HT1080 (cell line): ENCODE measurements at regions not wholly inside any gene's neighbourhood (a gene's known extent, or its start where the extent isn't known, plus 50 kb on each side); places are given as distances from the start of the nearest gene placed in this dataset.
"Not testable (repeated sequence)": the region's sequence is repeated elsewhere in the genome, so short reads cannot be mapped to it uniquely, and the experiment has no call there.

Source experiments
- DNase-seq: peaks from one replicate; pipeline ENCODE4 v3.0.0-alpha.2; 2015; ENCODE audit warnings: low read depth

DNA sequence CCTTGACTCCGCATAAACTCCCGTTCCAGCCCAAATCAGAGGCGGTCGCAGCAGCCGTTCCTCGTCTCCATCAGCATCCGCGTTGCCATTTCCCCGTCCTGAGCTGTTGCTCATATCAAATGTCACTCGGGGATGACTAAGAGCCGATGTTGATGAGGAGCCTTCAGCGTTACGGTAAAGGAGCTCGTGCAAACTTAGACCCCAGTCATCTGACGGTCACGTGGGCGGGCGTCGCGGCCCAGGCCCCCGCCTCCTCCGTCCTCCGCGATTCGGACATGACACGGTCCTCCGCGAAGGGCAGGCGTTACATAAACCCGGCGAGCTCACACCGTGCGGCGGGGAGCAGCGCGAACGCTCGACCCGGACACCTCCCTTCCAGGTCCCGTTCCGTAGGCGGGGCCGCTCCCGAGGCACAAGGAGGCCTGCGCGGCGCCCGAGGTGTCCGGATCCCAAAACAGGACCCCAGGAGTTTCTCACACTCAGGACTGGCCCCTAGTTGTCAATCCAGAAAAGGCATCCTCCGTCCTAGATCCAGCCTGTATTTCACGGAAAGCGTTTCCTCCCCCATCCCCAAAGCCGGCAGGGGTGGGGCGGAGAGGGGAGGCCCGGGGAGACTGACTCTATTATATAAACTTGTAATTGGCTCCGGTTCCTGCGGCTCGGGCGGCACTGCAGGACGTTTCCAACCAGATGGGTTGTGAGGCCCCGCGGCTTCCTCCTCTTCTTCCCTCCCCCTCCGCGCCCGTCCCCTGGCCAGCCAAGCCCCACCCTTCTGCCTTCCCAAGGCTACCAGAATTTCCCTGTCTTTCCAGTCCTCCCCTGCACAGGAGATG lies 100.0 kb upstream of the IGF1R start:
- DNase-seq, result peak; percentile 35

DNA sequence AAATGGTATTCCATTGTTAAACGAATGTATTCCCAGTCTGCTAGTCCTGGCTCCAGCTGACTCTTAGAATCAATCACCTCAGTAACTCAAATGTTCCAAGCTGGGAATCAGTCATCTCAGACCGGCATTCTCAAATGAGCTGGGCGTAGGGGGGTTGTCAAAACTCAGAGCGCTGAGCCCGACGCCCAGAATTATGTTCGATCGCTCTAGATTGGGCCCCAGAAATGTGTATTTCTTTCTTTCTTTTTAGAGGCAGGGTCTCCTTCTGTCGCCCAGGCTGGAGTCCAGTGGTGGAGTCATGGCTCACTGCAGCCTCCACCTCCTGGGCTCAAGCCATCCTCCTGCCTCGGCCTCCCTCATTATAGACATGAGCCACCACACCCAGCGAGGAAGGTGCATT lies 99.3 kb upstream of the IGF1R start:
- no peak for DNase-seq

DNA sequence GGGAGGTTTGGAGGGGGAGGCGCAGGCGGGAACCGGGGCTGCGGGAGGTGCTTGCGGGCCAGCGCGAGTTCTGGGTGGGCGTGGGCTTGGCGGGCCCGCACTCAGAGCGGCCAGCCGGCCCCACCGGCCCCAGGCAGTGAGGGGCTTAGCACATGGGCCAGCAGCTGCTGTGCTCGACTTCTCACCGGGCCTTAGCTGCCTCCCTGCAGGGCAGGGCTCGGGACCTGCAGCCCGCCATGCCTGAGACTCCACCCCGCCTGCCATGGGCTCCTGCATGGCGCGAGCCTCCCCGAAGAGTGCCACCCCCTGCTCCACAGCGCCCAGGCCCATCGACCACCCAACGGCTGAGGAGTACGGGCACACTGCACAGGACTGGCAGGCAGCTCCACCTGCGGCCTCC lies 98.6 kb upstream of the IGF1R start:
- DNase-seq, result no peak

DNA sequence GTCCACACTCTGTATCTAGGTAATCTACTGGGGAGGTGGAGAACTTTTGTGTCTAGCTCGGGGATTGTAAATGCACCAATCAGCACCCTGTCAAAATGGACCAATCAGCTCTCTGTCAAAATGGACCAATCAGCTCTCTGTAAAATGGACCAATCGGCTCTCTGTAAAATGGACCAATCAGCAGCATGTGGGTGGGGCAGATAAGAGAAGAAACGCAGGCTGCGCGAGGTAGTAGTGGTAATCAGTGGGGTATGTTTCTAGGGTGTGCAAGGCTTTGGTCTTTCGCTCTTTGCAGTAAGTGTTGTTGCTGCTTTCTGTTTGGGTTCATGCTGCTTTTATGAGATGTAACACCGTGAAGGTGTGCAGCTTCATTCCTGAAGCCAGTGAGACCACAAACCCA lies 98.0 kb upstream of the IGF1R start:
- DNase-seq, result not testable (repeated sequence)

- no peak for DNase-seq
Observed at GRCh38 chr15:98551936-98552562, 96.3 kb upstream of the IGF1R start.

- no peak for DNase-seq
Observed at GRCh38 chr15:98554272-98555172, 93.8 kb upstream of the IGF1R start.

DNA sequence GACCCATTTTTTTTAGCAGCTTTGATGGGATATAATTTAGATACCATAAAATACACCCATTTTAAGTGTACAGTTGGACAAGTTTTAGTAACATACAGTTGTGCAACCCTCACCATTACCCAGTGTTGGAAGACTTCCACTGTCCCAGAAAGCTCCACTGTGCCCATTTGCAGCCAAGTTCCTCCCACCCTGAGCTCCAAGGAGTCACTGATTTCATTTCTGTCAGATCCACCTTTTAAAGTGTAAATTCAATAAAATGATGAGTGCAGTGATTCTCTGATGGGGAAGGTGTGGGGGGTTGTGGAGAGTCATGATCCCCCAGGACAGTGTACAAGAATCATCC lies 93.2 kb upstream of the IGF1R start:
- no peak for DNase-seq

- DNase-seq, result no peak
Observed at GRCh38 chr15:98556321-98556720, 92.0 kb upstream of the IGF1R start.

- DNase-seq, result no peak
Observed at GRCh38 chr15:98560338-98560737, 88.0 kb upstream of the IGF1R start.

DNA sequence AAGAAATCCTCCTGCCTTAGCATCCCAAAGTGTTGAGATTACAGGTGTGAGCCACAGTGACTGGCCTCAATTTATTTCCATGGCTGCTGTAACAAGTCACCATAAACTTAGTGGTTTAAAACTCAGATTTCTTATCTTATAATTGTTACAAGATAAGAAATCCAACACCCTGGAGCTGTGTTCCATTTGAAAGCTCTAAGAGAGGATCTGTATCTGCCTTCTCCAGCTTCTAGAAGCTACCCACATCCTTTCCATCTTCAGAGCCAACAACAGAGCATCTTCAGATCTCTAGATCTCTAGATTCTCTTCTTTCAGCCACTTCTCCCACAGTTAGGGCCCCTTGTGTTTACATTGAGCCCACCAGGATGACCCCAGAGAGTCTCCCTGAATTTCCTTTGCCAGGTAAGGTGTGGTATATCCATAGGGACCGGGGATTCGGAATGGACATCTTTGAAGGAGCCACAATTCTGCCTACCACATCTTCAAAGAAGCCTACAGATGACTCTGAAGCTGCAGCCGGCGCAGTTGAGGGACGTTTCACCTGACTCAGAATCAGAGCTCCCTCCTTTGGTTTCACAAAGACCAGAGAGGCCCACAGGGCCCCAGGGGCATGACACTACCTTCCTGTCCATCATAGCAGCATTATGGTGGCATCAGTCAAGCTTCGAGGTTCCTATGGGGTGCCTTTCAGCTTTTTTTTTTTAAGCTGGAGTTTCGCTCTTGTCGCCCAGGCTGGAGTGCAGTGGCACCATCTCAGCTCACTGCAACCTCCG lies 87.0 kb upstream of the IGF1R start:
- no peak for DNase-seq

DNA sequence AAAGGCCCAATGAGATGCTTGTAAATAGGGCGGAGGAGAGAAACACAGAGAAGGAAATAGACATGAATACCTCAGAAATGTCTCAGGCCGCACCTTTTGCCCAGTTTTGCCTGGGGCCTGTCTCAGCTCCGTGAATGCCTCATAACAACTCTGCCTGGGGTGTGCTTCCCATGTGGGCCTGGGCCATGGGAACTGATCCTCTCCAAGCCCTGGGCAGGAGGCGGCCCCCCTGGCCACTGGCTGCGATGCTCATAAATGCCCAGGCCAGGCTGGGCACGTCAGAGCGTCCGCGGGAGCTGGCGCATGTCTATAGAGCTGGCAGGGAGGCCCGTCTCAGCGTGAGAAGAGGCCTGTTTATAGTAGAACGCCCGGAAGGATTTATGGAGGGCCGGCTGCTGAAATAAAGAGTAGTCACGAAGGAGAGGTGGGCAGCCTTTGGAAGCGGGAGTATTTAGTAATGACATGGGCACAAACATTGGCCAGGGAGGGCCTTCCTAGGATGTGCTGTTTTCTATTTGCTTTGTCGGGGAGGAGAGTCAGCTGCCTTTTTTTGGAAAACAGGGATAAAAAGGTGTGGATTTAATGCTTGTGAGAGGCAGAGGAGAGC lies 85.9 kb upstream of the IGF1R start:
- DNase-seq, result no peak

GRCh38 chr15:98565566-98565965 lies 82.8 kb upstream of the IGF1R start:
- no peak for DNase-seq

GRCh38 chr15:98567951-98568350 lies 80.4 kb upstream of the IGF1R start:
- DNase-seq, result peak; percentile 32

- no peak for DNase-seq
Observed at GRCh38 chr15:98568382-98569017, 79.8 kb upstream of the IGF1R start.

GRCh38 chr15:98570119-98570518 lies 78.2 kb upstream of the IGF1R start:
- DNase-seq, result no peak

- no peak for DNase-seq
Observed at GRCh38 chr15:98580572-98580971, 67.8 kb upstream of the IGF1R start.

- no peak for DNase-seq
Observed at GRCh38 chr15:98581715-98582114, 66.6 kb upstream of the IGF1R start.

DNA sequence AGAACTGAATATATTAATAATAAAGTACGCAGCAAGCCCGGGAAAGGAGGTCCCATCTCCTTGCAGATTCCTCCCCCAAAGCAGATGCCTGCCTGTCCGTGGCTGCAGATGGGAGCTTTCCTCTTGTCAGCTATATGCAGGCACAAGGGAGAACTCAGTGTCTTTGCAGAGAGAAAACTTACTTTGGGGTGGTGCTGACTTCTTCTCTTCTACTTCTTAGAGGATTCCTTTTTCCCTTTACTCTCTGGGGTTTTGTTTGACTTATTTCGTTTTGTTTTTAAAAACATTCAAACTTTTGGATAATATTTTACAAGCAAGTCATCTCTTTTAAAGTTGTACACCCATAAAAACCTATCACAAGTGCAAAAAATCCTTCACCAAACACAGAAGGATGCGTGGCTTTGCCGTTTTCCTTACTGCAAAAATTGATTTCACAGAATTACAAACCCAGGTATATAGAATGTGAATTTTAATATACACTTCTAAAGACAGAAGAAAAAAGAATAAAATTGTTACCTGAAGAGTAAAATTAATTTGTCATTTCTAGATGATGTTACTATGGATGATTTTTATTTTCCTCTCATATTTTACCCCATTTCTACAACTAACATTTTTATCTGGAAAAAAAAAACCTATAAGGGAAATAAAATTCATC lies 65.3 kb upstream of the IGF1R start:
- no peak for DNase-seq

DNA sequence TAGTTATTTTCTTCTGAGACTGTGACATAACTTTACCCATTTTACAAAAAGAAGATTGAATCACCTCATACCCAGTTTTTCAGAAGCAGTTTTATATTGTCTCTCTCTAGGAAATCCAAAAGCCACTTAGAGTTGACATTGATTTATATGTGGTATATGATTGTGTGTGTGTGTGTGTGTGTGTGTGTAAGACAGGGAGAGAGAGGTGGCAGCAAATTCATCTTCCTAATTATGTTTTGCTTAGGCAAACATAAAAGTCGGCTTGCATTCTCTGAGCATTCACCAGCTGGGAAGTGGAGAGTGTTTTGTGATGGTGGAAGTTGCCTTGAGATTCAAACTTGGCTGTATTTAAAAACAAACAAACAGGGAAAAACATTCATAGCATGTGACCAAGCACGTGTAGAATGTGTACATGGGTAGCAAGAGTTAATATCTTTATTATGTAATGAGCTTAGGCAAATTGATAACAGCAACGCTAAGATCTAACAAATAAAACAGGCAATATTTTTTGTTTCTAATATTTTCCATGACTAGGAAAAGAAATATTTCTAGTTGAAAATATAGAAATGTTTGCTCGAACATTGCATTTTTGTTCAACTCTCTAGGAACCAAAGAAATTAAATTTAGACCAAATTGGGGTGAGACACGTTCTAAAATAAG lies 64.4 kb upstream of the IGF1R start:
- DNase-seq, result no peak
